GM19372 (cell line): ENCODE measurements at regions not wholly inside any gene's neighbourhood (a gene's known extent, or its start where the extent isn't known, plus 50 kb on each side); places are given as distances from the start of the nearest gene placed in this dataset.

ENCODE experiments used
- ATAC-seq: cut with Tn5 transposase; IDR thresholded peaks from one replicate; pipeline ENCODE4 v1.9.1; 2021; ENCODE audit warnings: mild to moderate bottlenecking, low read depth, moderate library complexity; ENCODE audit not compliant: unreplicated experiment

DNA sequence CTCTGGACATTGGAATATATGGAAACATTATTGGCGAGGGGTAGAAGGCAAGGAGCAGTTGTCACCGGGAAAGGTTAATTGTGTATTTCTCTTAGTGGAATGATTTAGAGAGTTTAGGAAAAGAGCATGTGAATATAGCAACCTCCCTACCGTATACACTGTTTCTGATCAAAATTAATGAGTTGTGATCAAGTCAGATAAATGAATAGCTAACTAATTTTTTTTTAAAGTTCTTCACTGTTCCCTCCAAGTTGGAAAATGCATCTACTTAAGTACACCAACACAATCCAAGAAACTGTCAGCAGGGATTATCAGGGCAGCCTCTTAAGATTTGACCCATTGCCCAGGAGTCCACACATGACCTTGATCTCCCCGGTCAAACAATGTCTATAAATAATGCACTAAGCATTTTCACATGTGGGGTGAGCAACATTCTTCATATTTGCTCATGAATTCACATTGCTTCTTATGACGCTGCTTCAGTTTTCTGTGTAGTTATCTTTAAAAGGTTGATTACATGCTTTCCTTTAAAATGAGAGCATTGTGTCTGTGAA, 680.8 kb upstream of the NRSN1 start:
- ATAC-seq: no peak

DNA sequence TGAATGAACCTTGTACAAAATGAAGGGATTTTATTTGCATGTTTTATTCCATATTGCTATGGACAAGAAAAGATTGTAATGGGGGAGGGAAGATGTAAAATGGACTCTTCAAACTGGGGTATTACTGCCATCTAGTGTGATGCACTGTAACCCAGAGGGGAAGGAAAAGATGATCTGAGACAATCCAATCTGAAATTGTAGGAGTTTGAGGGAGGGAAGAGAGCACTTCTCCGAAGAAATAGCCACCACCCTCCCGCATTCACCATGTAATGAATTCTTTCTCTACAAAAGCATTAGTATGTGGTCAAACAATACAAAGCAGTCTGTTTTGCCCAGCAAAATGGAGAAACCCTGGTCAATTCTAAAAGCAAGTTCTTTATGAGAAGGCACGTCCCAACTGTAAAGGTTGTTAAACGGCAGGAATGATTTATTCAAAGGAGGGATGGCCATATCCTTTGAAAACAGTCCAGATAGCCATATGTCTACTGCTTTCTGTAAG, 679.5 kb upstream of the NRSN1 start:
- no peak for ATAC-seq

DNA sequence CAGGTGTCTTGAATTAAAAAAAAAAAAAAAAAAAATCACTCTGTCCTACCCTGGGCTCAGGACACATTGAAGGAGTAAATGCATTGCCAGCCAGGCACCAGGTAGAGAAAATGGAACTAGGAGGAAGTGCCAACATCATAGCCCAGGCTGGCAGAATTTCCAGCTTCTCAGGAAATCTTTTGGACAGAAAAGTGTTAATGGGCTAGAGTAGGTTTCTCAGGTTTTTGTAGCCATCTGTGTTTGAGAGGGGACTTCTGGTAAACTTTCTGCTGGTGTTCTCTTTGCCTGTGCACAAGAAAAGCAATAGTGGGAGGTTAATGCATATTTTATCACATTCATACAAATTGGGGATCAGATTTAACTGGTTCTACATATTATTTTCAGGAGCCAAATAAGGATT, 678.3 kb upstream of the NRSN1 start:
- no peak for ATAC-seq

DNA sequence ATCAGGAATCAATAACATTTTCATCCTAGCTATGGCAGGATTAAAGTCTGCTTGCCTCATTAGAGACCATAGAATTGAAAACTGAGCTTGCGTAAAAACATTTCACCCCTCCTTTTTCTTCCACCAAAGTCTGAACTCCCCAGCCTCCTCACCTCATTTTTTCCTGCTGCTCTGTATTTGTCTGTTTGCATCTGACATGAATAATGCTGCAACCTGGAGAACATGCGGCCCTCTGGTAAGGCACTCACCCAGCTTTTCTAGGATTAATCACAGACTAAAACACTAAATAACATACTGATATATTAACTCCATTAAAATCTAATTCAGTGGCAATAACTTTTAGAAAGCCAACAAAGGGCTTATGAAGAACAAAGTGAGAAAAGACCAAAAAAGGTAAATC, 677.7 kb upstream of the NRSN1 start:
- ATAC-seq: no peak

DNA sequence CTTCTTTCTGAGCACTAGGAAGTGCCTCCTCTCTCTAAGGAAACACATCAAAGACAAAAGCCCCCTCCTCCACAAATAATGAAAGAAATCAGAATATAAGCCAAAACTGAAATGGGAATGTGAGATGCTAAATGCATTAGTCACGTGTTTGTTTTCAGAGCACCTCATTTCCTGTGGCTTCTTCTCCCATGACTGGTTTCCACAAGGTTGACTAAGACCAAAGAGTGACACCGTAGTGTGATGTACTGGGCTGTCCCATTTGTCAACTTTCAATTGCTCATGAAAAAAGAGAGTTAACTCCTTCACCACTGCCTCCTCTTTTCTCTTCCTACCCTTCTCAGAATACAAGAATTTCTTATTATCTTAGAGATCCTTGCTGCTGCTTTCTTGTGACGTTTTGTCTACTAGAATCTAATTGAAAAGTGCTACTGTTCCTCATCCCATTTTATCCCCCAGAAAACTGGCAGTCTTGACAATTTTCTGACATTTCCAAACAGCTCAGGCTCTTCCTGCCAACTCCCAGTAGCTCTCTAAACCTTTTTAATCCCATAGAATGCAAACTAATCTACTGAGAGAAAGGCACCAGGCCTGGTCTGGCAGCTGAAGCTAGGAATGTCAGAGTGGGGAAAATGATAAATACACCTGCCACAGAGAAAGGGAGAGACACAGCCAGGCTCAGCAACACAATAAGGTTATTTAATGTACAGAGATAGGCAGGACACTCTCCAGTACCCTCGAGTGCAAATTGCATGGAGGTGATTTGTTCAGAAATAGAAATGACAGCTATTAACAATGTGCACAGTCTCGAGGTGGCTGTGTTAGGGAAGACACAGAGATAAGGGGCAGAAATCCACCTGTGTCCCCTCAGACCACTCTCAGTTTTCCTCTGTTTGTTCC, 671.7 kb upstream of the NRSN1 start:
- no peak for ATAC-seq

DNA sequence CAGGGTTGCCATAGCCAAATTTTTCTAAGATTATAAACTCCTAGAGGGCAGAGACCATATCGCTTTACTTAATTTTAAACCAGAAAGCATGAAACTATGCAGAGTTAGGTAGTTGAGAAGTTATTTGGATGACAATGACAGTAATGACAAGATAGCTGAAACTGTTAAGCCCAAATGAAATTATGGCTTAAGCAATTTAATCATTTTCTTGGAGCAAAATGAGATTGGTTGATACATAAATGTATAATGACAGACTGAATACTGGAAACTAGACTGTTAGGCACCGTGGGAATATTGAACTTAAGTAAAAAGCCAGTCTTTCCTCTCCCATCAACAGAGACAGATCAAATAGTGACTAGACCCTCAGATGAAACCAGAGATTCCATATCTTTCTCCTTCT, 670.3 kb upstream of the NRSN1 start:
- ATAC-seq: no peak

DNA sequence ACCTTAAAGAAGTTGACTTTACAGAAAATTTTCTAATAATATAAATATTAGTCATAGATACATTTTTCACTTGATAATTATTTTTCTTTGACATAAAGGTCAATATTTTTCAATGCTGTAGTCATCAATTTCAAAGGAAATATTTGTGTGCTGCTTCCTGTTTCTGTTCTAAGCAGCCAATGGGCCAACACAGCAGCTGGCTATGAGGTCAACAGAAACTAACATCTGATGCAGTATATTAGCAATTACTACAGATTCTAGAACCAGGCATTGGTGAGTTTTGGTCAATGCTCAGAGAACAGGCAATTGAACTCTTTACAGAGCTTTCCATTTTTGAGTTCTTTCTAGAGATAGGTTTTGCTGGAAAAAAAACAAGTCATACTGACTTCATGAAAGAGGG, 669.6 kb upstream of the NRSN1 start:
- no peak for ATAC-seq

DNA sequence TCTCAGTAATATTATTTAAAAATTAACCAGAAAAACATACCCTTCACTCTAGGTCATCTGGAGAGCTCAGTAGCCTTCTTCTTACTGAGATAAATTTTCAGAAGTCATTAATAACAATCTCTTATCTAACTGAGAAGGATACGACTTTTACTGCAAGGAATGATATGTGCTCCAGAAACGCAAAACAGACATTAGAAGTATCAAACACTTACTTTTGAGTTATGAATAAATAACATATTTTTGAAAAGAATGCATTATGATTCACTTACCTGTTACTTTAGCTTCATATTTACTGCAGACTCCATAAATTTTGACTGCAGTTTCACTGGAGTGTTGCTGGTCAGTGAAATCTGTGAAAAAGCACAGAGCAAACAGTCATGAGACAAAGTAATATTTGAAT, 668.7 kb upstream of the NRSN1 start:
- ATAC-seq: no peak

DNA sequence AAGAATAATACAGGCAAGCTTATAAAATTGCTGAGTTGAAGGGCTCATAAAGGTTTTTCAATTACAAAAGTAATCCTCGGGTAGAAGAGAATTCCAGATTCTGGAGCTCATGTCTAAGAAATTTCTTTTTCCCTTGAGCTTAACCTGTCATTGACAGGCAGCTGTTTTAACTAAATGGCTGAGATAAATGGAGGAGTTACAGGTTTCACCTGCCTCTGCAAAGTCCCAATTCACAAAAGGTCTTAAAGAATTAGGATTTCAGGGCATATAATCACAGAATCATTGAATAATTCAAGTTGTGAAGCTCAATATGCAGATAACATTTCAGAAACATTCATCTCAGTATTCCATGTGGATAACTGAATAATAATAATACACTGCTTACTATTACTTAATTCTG, 660.1 kb upstream of the NRSN1 start:
- no peak for ATAC-seq

DNA sequence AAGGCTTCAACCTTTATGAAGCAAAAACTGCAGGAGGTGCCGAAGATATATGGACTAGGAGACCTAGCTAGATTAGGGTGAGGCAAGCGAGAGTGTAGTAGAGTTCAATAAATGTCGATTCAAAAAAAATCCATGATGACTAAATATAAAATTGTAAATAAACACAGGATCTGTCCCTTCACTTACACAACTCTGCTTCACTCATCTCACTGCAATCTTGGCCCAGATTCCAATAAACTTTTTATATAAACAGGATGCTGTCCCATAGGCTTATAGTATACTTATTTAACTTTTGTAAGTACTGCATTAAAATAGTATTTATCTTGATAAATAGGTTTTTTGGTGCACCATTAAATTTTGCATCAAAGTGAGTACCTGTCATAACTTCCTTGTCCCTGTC, 648.4 kb upstream of the NRSN1 start:
- ATAC-seq: no peak

DNA sequence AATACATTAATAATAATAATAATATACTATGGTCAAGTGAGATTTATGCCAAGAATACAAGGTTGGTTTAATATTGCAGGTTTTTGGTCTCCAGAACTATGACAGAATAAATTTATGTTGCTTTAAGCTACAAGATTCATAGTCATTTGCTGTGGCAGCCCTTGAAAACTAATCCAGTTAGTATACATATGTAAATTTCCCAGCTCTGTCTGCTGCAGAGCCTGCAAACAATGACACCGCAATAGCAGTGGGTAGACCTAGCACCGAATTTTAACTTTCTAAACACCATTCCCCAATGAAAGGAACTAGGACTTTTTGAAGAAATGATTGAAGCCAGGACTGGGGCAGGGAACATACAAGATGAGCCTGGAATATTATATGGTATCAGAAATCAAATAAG, 647.7 kb upstream of the NRSN1 start:
- ATAC-seq: no peak

DNA sequence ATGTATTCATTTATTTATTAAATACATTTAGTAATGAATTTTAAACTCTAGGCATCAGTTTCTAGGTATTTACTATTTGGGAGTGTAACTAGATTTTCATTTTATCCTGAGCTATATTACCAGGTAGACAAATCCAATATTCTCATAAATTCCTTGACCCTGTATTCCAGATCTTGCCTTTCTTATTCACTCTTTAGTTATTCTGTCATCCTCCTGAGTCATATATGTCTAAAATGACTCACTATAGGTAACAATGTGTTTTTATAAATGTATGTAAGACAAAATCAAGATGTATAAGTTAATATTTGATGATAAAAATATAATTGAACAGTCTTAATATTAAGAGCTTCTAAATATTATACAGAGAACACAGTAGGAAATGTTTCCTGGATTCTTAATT, 642.1 kb upstream of the NRSN1 start:
- no peak for ATAC-seq

DNA sequence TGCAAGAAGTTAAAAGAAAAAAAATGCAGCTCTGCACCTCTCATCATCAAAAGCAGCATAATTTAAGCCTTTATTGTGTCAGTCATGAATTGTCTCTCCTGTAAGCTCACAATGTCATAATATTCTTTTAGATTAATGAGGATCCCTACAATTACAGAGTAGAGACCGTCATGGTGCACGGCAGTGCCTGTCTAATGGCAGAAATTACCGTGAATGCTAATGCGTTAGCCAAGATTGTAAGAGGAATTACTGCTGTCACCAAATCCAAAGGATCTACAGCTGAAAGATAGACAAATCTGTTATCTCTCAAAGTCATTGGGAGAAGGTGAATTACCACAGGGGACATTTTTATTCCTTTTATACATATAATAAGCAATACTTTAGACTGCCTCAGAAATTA, 631.6 kb upstream of the NRSN1 start:
- ATAC-seq: no peak

DNA sequence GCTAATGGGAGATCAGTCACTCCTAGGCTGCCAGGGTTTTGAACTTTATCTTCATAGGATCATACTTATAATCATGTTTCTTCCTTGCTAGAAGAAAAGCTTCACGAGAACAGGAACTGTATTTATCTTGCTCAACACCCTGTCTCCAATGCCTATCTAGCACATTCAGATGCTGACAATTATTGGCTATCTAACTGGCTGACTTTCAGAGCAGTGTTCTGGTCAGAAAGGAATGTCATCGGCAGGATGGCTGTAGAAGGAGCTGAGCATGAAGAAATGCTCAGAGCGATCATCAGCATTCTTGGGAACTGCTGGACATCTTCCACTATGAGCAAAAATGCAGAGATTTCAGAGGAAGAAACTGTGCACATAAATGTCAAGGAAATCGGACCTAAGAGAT, 628.0 kb upstream of the NRSN1 start:
- ATAC-seq: no peak

DNA sequence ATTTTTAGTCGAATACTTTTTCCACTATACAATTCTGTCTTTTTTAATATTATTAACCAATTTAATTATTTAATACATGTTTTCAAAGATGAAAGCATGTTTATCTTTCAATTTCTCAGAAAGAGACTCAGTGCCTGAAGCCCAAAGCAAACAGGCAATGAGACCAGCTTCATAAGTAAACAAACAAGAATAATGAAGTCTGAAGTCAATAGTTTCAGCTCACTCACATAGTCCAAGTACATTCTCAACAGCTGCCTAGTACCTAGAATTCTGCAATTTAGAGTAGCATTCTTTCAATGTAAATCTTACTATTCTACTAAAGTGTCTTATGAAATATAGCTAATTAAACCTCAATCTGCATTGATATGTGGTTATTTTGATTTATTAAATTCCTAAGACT, 626.5 kb upstream of the NRSN1 start:
- no peak for ATAC-seq

DNA sequence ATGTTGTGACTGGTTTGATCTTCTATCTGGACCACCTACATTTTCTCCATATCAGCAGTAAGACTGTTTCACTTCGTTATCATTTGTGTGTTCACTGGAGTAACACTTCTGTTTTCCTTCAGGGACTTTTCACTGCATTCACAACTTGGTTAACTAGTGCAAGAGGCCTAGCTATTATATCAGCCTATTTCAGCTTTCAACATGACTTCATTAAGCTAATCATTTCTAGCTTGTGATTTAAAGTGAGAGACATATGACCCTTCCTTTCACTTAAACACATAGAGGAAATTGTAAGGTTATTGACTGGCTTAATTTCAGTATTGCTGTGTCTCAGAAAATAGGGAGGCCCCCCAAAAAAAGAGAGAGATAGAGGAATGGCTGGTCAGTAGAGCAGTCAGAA, 622.8 kb upstream of the NRSN1 start:
- ATAC-seq: no peak

DNA sequence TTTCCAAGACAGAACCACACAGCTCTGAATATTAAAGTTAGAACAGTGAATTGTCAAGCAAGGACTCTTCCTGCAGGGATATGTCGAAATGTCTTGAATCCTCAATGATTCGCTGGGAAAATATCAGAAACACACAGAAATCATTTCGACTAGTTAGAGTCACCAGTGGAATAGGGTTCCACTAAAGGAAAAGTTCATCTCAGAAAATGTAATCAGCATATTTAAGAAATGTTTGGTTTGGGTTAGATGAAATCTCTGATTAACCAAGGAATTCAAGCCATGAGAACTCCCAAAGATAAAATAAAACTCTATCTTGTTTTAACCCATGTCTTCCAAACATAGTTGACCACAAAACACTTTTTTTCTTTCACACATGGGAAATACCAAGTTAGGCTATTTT, 621.0 kb upstream of the NRSN1 start:
- ATAC-seq: no peak

DNA sequence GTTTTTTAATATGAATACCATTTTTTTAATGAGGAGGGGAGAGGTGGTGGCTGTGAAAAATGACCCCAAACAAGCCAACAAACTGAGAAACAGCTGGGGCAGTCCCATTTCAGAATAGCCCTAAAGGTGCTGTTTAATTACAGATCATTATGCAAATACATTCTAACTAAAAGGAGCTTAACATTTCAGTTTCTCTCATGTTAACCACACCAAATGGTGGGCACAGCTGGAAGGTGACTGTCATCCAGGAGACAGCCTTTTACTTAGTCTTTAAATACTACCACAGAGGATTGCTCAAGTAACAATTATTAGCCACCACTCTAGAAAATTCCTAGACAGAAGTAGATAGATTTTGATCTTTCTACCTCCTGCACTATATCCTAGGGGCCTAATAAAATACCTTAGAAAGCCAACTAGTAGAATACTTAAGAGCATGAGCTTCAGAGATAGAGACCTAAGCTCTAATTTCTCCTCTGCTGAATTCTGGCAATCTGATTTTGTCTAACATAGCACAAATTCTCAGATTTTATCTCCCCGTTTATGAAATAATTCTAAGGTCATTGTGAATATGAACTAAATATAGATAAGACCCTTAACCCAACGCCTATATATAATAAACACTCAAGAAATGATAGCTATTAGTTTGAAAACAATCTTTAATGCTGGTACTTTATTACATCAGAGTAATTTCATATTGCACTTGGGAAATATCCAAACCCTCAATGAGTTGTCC, 615.1 kb upstream of the NRSN1 start:
- no peak for ATAC-seq

DNA sequence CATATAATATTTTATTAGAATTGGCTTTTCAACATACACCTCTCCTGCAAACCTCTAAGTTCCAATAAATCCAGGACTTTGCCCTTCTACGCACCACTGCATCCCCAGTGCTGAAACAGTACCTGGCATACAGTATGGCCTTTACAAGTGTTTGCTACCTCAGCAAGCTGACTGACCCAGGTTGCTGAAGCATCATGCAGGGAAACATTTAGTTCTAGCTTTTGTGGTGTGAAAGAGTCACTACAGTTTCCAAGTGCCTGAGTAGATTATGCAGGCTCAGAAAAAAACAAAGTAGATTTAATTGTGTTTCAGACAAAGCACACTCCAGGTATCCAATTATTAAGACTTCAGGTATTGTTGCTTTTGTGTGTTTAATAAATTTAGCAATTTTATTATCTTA, 614.2 kb upstream of the NRSN1 start:
- ATAC-seq: no peak

DNA sequence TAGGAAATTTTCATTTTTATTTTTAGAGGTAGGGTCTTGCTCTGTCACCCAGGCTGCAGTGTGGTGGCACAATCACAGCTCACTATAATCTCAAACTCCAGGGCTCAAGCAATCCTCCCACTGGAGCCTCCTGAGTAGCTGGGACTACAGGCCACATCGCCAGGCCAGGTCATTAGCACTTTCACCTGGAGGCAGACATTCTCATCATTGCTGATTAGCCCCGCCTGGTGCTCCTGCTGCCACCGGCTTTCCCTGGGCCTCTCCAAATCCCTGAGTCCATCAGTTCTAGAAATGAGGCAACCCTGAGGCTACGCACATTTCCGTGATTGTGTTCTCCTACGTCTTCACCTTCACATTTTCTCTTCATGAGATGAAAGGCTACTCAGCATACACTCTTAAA, 607.7 kb upstream of the NRSN1 start:
- no peak for ATAC-seq

DNA sequence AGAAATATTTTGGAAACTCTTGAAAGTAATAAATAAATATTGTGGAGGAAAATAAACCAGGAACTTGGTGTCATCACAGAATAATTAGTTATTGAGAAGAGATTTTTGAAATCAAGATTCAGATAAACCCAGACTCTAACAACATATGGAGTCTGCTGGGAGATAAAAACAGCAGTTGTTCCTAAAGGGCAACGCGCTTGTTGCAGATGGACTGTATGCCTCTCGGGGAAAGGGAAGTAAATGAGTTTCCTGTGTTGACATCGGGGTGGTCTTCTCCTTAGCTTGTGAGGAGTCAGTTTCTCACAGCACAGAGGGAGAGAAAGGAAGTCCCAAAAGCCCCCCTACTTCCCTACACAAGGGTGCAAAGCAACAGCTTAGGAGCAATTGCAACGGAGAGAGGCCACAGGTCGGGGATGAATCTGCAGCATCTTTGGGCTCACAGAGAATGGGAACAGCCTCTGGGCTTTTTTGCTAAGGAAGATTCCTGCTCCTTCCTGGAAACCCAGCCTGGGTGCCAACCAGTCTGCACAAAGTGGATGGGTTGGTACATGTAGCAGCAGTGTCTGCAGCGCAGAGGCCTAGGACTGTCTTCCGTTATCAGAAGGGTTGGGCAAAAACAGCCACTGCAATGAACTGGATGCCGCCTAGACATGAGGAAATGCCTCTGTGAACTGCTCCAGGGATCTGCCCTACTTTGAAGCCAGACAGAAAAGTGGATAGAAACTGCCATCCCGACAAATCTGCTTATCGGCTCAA, 603.0 kb upstream of the NRSN1 start:
- ATAC-seq: no peak
